ENCODE measurements at regions not wholly inside any gene's neighbourhood (a gene's known extent, or its start where the extent isn't known, plus 50 kb on each side); places are given as distances from the start of the nearest gene placed in this dataset.

DNA sequence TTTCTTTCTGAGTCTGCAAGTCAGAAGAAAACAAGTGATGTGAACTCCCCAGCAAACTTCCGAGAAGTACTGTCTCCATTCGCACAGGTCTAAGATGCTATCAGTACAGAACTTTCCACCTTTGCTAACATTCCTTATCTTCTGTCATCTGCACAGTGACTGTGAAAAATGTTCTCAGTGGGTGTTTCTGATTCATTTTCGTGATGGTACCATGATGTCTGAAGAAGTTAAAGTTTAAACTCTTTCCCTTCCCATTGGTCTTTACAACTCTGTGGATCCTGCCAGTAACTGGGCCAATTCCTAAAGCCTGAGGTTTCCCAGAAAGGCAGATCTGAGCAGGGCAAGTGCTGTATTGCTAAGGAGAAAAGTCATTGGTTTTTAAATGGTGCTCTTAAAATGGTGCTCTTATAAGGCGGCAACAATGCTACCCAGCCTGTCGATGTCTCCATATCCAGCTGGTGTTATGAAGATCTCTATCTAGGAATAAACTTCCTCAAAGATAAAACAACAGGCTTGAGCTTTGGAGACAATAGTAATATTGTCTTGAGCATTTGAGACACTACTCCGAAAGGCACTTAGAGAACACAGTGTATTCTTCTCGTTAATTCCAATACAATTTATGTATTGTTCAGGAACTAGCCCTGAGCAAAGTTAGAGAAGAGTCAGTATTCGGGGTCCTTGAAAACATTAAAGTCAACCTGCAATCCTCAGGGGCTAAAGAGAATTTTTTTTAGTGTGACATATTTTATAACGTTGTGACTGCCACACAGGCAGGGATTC, 232.3 kb downstream of the OSR1 start:
- intact Hi-C loops (cut with DNase I, micrococcal nuclease) = no loop called here
- H3K4me3 ChIP-seq = no peak overlapping the region
- DNase-seq (no peak), ATAC-seq (no peak)
- no peaks in the 10 kb centered on the region for H3K4me1 ChIP-seq (ENCODE audit: low read depth)
- TF ChIP-seq CTCF (IDR thresholded peaks at IDR 0.05) = no peak
- no peaks in the 10 kb centered on the region for H3K36me3 ChIP-seq (ENCODE audit: low read depth)
- H3K9me3 ChIP-seq = no peaks in the 10 kb centered on the region

DNA sequence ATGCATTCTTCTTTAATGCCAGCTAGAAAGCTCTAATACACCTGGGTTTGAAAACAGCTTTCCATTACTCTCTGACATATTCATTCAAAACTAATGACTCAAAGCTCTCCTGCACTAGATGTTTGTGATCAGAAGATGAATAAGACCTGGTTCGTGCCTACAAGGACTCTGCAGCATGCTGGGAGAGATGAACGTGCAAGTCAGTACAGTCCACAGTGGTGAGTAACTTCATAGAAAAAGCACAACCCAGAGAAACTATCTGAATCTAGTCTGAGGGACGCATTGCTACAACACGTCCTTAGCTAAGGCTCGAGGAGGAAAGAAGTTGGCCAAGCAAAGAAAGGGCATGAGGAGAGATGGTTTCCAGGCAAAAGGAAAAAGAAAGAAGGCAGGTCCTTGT, 234.3 kb downstream of the OSR1 start:
- Histone ChIP-seq H3K9me3 (no peaks in the 10 kb centered on the region), H3K4me3 (no peak overlapping the region), H3K4me1 (ENCODE audit: low read depth) (no peaks in the 10 kb centered on the region), H3K36me3 (ENCODE audit: low read depth) (no peaks in the 10 kb centered on the region)
- no peak for DNase-seq
- intact Hi-C loops (cut with DNase I, micrococcal nuclease) = no loop called here
- ATAC-seq = no peak
- TF ChIP-seq CTCF (IDR thresholded peaks at IDR 0.05) = no peak

GRCh38 chr2:19123556-19123955, 234.9 kb downstream of the OSR1 start:
- TF ChIP-seq CTCF (IDR thresholded peaks at IDR 0.05) = no peak
- DNase-seq (no peak), ATAC-seq (no peak)
- Histone ChIP-seq H3K9me3 (no peaks in the 10 kb centered on the region), H3K4me3 (no peak overlapping the region), H3K36me3 (ENCODE audit: low read depth) (no peaks in the 10 kb centered on the region), H3K4me1 (ENCODE audit: low read depth) (no peaks in the 10 kb centered on the region)
- intact Hi-C loops (cut with DNase I, micrococcal nuclease) = no loop called here

- no peak for DNase-seq
- TF ChIP-seq CTCF (IDR thresholded peaks at IDR 0.05) = no peak
- Histone ChIP-seq H3K9me3 (no peaks in the 10 kb centered on the region), H3K4me1 (ENCODE audit: low read depth) (no peaks in the 10 kb centered on the region), H3K4me3 (no peak overlapping the region), H3K36me3 (ENCODE audit: low read depth) (no peaks in the 10 kb centered on the region)
- intact Hi-C loops (cut with DNase I, micrococcal nuclease) = no loop called here
- ATAC-seq = no peak
Measured at GRCh38 chr2:19122220-19122619, 236.2 kb downstream of the OSR1 start.

DNA sequence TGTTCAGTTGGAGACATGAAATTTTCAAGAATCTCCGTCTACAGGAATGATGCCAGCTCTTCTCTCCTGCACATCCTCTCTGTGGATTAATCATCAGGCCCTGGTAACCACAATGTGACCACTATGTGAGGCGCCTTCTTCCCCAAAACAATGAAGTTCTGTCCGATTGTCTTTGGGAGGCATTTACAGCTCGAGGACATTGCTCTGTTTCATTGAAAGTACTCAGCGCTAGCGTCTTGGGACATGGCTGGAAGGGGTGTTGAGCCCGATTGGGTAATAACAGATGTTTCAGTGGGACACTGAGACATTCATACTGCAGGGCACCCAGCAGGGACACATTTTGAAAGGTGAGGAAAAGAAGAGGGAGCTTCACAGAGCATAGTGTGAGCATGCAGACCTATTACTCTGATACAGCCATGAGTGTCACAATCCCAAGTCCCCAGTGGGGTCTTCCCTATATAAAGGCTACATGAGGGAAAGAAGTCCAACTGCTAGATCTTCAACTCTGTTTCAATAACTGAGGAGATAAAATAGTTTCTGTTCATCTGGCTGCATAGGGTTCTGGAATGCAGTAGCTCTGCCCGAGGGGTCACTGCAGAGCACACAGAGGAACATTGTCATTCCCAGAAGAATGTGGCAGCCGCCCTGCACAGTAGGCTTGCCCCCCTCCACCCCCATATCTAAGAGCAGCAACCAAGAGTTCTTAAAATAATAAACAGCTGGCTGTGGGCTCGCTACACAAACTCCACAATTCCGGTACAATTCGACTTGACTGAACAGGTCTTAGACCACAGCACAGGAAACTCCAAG, 237.3 kb downstream of the OSR1 start:
- no peak overlapping the region for H3K4me3 ChIP-seq
- intact Hi-C loops (cut with DNase I, micrococcal nuclease) = no loop called here
- H3K9me3 ChIP-seq = no peaks in the 10 kb centered on the region
- TF ChIP-seq CTCF (IDR thresholded peaks at IDR 0.05) = no peak
- no peaks in the 10 kb centered on the region for H3K4me1 ChIP-seq (ENCODE audit: low read depth)
- no peak for ATAC-seq
- no peaks in the 10 kb centered on the region for H3K36me3 ChIP-seq (ENCODE audit: low read depth)
- DNase-seq = no peak
